ENCODE measurements at regions not wholly inside any gene's neighbourhood (a gene's known extent, or its start where the extent isn't known, plus 50 kb on each side); places are given as distances from the start of the nearest gene placed in this dataset.
"Not testable (repeated sequence)": the region's sequence is repeated elsewhere in the genome, so short reads cannot be mapped to it uniquely, and the experiment has no call there.

DNA sequence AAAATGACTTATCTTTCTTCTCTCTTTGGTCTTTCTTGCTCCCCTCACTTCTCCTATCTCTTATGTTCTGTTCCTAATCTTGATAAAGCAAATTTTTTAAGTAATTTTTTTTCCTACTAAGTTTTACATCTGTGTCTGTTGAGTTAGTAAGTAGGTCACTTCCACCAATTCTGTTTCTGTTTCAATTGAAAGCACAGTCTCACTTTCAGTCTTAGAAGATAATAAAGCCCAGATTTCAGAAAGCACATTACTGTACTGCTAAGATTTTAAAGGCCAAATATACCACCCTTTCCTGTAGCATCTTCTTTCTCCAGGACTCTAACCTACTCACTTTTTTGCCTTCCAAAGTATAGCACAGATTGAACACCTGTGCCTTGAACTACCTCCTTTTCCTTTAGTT is 866.1 kb upstream of the ADGRB3 start:
- Mint-ChIP-seq H3K36me3 (ENCODE audit: low read depth) (no peaks in the 10 kb centered on the region), H3K27me3 (no peaks in the 10 kb centered on the region), H3K4me1 (no peaks in the 10 kb centered on the region), H3K4me3 (no peak overlapping the region), H3K27ac (no peak overlapping the region)
- no peak for DNase-seq
- no peak for ATAC-seq
- H3K9me3 ChIP-seq (ENCODE audit: control insufficient read depth, low read length, poor library complexity, severe bottlenecking): no peaks in the 10 kb centered on the region

GRCh38 chr6:67767046-67767822 is 867.8 kb upstream of the ADGRB3 start:
- not testable (repeated sequence) for ATAC-seq; H3K4me1 Mint-ChIP-seq; H3K9me3 ChIP-seq (ENCODE audit: control insufficient read depth, low read length, poor library complexity, severe bottlenecking); H3K36me3 Mint-ChIP-seq (ENCODE audit: low read depth); DNase-seq; H3K27me3 Mint-ChIP-seq; H3K27ac Mint-ChIP-seq; H3K4me3 Mint-ChIP-seq

DNA sequence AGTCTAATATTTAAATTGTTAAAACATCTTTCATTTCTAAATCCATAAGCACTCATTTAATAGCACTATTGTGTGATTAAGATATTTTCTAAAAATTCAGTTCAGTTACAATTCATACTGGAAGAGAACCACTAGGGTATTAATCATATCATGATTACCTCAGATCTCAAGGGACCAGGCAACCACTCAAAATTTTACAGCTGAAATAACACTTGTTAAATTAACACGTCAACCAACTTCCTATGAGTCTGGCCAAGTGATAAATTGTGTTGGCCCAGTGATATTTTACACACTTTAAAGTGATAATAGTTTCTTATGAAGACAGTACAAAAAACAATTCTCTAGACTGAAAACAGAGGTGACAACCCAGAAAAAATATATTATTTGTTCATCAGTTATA is 869.0 kb upstream of the ADGRB3 start:
- Mint-ChIP-seq H3K27me3 (no peaks in the 10 kb centered on the region), H3K36me3 (ENCODE audit: low read depth) (no peaks in the 10 kb centered on the region), H3K4me1 (no peaks in the 10 kb centered on the region), H3K4me3 (no peak overlapping the region), H3K27ac (no peak overlapping the region)
- no peak for ATAC-seq
- DNase-seq: no peak
- no peaks in the 10 kb centered on the region for H3K9me3 ChIP-seq (ENCODE audit: control insufficient read depth, low read length, poor library complexity, severe bottlenecking)

DNA sequence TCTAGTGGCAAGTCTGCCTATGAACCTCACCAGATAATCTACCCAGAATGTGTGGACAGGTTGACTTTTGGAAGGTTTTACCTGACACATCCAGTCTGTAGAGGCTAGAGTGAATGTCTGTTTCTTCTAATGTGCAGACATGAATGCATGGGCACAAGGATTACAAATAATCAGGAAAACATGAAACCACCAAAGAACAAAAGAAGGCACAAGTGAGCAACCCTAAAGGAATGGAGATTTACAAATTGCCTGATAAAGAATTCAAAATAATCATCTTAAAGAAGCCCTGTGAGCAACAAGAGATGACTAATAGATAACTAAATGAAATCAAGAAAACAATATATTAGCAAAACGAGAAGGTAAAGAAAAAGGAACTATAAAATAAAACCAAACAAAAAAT is 876.1 kb upstream of the ADGRB3 start:
- ATAC-seq: no peak
- Mint-ChIP-seq H3K4me1 (no peaks in the 10 kb centered on the region), H3K27ac (no peak overlapping the region), H3K4me3 (no peak overlapping the region), H3K36me3 (ENCODE audit: low read depth) (no peaks in the 10 kb centered on the region), H3K27me3 (no peaks in the 10 kb centered on the region)
- no peak for DNase-seq
- no peaks in the 10 kb centered on the region for H3K9me3 ChIP-seq (ENCODE audit: control insufficient read depth, low read length, poor library complexity, severe bottlenecking)

DNA sequence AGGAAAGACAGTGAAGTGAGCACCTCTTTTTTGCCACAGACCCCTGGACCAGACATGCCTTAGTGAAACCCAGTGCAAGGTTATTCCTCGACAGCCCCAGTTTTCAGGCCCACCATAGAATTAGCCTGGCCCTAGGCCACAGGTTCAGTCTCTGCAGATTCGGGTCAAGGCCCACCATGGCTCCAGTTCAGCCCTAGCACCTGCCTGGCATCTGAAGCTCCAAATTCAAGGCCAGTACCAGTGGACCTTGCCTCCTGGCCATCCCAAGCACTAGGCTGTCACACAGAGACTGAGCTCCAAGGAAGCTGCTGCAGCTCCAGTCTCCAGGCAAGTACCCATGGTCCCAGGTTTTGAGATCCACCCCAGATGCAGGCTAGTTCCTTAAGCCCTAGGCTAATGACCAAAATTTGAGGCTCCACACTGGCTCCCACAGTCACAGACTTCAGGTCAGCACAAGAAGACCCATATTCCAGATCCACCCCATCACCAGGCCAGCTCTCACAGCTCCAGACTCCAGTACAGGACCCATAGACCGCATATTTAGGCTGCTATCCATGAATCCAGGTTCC is 877.5 kb upstream of the ADGRB3 start:
- H3K27ac Mint-ChIP-seq: no peak overlapping the region
- DNase-seq (no peak), ATAC-seq (no peak)
- no peaks in the 10 kb centered on the region for H3K36me3 Mint-ChIP-seq (ENCODE audit: low read depth)
- H3K4me1 Mint-ChIP-seq: no peaks in the 10 kb centered on the region
- no peak overlapping the region for H3K4me3 Mint-ChIP-seq
- no peaks in the 10 kb centered on the region for H3K9me3 ChIP-seq (ENCODE audit: control insufficient read depth, low read length, poor library complexity, severe bottlenecking)
- H3K27me3 Mint-ChIP-seq: no peaks in the 10 kb centered on the region

- no peaks in the 10 kb centered on the region for H3K4me1 Mint-ChIP-seq
- no peak overlapping the region for H3K4me3 Mint-ChIP-seq
- no peak for ATAC-seq
- no peak for DNase-seq
- no peak overlapping the region for H3K27ac Mint-ChIP-seq
- H3K27me3 Mint-ChIP-seq: no peaks in the 10 kb centered on the region
- H3K9me3 ChIP-seq (ENCODE audit: control insufficient read depth, low read length, poor library complexity, severe bottlenecking): no peaks in the 10 kb centered on the region
- no peaks in the 10 kb centered on the region for H3K36me3 Mint-ChIP-seq (ENCODE audit: low read depth)
Measured at GRCh38 chr6:67748521-67748920, 886.6 kb upstream of the ADGRB3 start.

DNA sequence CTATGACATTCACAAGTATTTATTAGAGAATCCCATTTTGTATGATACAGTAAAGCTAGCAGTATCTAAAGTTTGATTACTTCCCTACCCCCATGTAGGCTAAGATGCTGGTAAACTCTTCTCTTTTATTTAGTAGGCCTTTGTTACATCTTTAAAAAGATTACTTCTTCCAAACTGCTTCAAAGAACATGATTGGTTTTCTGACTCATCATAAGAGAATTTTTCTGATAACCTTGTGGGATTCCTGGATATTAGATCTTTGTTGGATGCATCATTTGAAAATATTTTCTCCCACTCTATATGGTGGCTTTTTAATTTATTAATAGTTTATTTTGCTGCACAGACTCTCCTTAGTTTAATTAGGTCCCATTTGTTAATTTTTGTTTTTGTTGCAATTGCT is 898.3 kb upstream of the ADGRB3 start:
- DNase-seq (no peak), ATAC-seq (no peak)
- Mint-ChIP-seq H3K27me3 (no peaks in the 10 kb centered on the region), H3K4me3 (no peak overlapping the region), H3K27ac (no peak overlapping the region), H3K4me1 (no peaks in the 10 kb centered on the region), H3K36me3 (ENCODE audit: low read depth) (no peaks in the 10 kb centered on the region)
- no peaks in the 10 kb centered on the region for H3K9me3 ChIP-seq (ENCODE audit: control insufficient read depth, low read length, poor library complexity, severe bottlenecking)

GRCh38 chr6:67736161-67736560 is 898.9 kb upstream of the ADGRB3 start:
- ATAC-seq (no peak), DNase-seq (no peak)
- Mint-ChIP-seq H3K27me3 (no peaks in the 10 kb centered on the region), H3K4me3 (no peak overlapping the region), H3K36me3 (ENCODE audit: low read depth) (no peaks in the 10 kb centered on the region), H3K27ac (no peak overlapping the region), H3K4me1 (no peaks in the 10 kb centered on the region)
- H3K9me3 ChIP-seq (ENCODE audit: control insufficient read depth, low read length, poor library complexity, severe bottlenecking): no peaks in the 10 kb centered on the region

DNA sequence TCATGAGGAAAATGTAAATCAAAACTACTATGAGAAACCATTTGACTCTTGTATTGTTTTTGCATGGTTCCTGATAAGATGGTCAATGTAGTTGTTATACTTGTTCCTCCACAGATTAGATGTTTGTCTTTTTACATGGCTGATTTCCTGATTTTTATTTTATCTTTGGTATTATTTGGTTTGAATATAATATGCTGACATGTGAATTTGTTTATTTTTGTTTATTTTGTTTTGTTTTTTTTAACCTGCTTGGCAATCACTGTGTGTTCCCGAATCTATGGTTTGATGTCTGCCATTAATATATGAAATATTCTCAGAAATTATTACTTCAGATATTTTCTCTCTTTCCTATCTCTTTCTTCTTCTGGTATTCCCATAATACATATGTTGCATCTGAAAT is 899.5 kb upstream of the ADGRB3 start:
- H3K27ac Mint-ChIP-seq: no peak overlapping the region
- H3K9me3 ChIP-seq (ENCODE audit: control insufficient read depth, low read length, poor library complexity, severe bottlenecking): no peaks in the 10 kb centered on the region
- H3K27me3 Mint-ChIP-seq: no peaks in the 10 kb centered on the region

GRCh38 chr6:67722861-67723261 is 912.2 kb upstream of the ADGRB3 start:
- DNase-seq (peak in 1 of 3 donors; percentile 6), ATAC-seq (no peak)
- Mint-ChIP-seq H3K36me3 (ENCODE audit: low read depth) (no peaks in the 10 kb centered on the region), H3K27ac (no peak overlapping the region), H3K4me1 (no peaks in the 10 kb centered on the region), H3K4me3 (no peak overlapping the region), H3K27me3 (no peaks in the 10 kb centered on the region)
- no peaks in the 10 kb centered on the region for H3K9me3 ChIP-seq (ENCODE audit: control insufficient read depth, low read length, poor library complexity, severe bottlenecking)

More for the DNA sequence above, 899.5 kb upstream of the ADGRB3 start:
- Mint-ChIP-seq H3K4me1 (no peaks in the 10 kb centered on the region), H3K36me3 (ENCODE audit: low read depth) (no peaks in the 10 kb centered on the region), H3K4me3 (no peak overlapping the region)
- ATAC-seq (no peak), DNase-seq (no peak)

DNA sequence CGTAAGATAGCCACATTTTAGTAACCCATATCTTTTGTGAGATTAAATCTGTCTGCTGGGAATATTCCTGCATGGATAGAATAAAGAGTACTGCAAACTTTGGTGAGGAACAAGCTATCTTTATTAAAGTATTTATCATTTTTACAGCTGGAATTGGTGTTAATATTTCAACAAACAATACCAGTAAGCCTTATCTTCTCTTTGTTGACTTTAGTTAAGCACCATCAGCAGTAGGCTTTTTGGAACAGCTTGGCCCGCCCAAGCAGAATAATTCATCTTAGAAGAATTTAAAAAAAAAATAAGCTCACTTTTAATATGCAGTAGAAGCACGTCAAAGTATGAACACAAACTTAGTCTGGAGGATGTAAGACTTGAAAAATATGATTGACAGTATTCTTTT is 917.8 kb upstream of the ADGRB3 start:
- no peaks in the 10 kb centered on the region for H3K36me3 Mint-ChIP-seq (ENCODE audit: low read depth)
- no peaks in the 10 kb centered on the region for H3K9me3 ChIP-seq (ENCODE audit: control insufficient read depth, low read length, poor library complexity, severe bottlenecking)
- no peak for ATAC-seq
- no peak overlapping the region for H3K27ac Mint-ChIP-seq
- no peaks in the 10 kb centered on the region for H3K27me3 Mint-ChIP-seq
- H3K4me3 Mint-ChIP-seq: no peak overlapping the region
- no peaks in the 10 kb centered on the region for H3K4me1 Mint-ChIP-seq
- DNase-seq: no peak

- Mint-ChIP-seq H3K27ac (no peak overlapping the region), H3K36me3 (ENCODE audit: low read depth) (no peaks in the 10 kb centered on the region), H3K4me1 (no peaks in the 10 kb centered on the region), H3K27me3 (no peaks in the 10 kb centered on the region), H3K4me3 (no peak overlapping the region)
- no peaks in the 10 kb centered on the region for H3K9me3 ChIP-seq (ENCODE audit: control insufficient read depth, low read length, poor library complexity, severe bottlenecking)
- DNase-seq (no peak), ATAC-seq (no peak)
Measured at GRCh38 chr6:67706388-67706787, 928.7 kb upstream of the ADGRB3 start.

- no peak overlapping the region for H3K4me3 Mint-ChIP-seq
Measured at GRCh38 chr6:67698534-67698933, 936.5 kb upstream of the ADGRB3 start.

GRCh38 chr6:67694127-67694526 is 941.0 kb upstream of the ADGRB3 start:
- DNase-seq: no peak
- no peaks in the 10 kb centered on the region for H3K27me3 Mint-ChIP-seq
- no peaks in the 10 kb centered on the region for H3K4me1 Mint-ChIP-seq
- no peak overlapping the region for H3K27ac Mint-ChIP-seq
- no peaks in the 10 kb centered on the region for H3K9me3 ChIP-seq (ENCODE audit: control insufficient read depth, low read length, poor library complexity, severe bottlenecking)
- no peaks in the 10 kb centered on the region for H3K36me3 Mint-ChIP-seq (ENCODE audit: low read depth)
- ATAC-seq: no peak
- no peak overlapping the region for H3K4me3 Mint-ChIP-seq

More at GRCh38 chr6:67698534-67698933, 936.5 kb upstream of the ADGRB3 start:
- ATAC-seq (no peak), DNase-seq (no peak)
- H3K27ac Mint-ChIP-seq: no peak overlapping the region
- H3K27me3 Mint-ChIP-seq: no peaks in the 10 kb centered on the region
- no peaks in the 10 kb centered on the region for H3K36me3 Mint-ChIP-seq (ENCODE audit: low read depth)
- H3K4me1 Mint-ChIP-seq: no peaks in the 10 kb centered on the region
- H3K9me3 ChIP-seq (ENCODE audit: control insufficient read depth, low read length, poor library complexity, severe bottlenecking): no peaks in the 10 kb centered on the region

Data from T-helper 17 cell (primary cell).